GM18502 (cell line): ENCODE measurements at regions not wholly inside any gene's neighbourhood (a gene's known extent, or its start where the extent isn't known, plus 50 kb on each side); places are given as distances from the start of the nearest gene placed in this dataset.

Source experiments
- ATAC-seq: cut with Tn5 transposase; IDR thresholded peaks from one replicate; pipeline ENCODE4 v1.9.1; 2021; ENCODE audit warnings: mild to moderate bottlenecking; ENCODE audit not compliant: unreplicated experiment, poor library complexity

GRCh38 chr13:108018371-108018870 lies 196.9 kb downstream of the LIG4 start:
- ATAC-seq: no peak

GRCh38 chr13:108006619-108007018 lies 208.7 kb downstream of the LIG4 start:
- no peak for ATAC-seq

- no peak for ATAC-seq
These were observed 210.1 kb downstream of the LIG4 start for GRCh38 chr13:108005231-108005630.

GRCh38 chr13:108003626-108004025 lies 211.7 kb downstream of the LIG4 start:
- ATAC-seq: no peak

GRCh38 chr13:108000998-108001397 lies 214.3 kb downstream of the LIG4 start:
- ATAC-seq: no peak

- no peak for ATAC-seq
These were observed 215.6 kb downstream of the LIG4 start for GRCh38 chr13:107999751-108000150.

GRCh38 chr13:107994137-107994536 lies 221.2 kb downstream of the LIG4 start:
- ATAC-seq: no peak

GRCh38 chr13:107993239-107993949 lies 221.9 kb downstream of the LIG4 start:
- no peak for ATAC-seq

- no peak for ATAC-seq
These were observed 222.8 kb downstream of the LIG4 start for GRCh38 chr13:107992542-107992941.

- ATAC-seq: no peak
These were observed 238.2 kb downstream of the LIG4 start for GRCh38 chr13:107977071-107977574.

- no peak for ATAC-seq
These were observed 238.7 kb downstream of the LIG4 start for GRCh38 chr13:107976628-107977027.

- ATAC-seq: no peak
These were observed 240.9 kb downstream of the LIG4 start for GRCh38 chr13:107974409-107974808.

GRCh38 chr13:107969546-107969945 lies 245.8 kb downstream of the LIG4 start:
- ATAC-seq: no peak

GRCh38 chr13:107968470-107968869 lies 246.9 kb downstream of the LIG4 start:
- no peak for ATAC-seq

GRCh38 chr13:107964395-107964794 lies 250.9 kb downstream of the LIG4 start:
- no peak for ATAC-seq

GRCh38 chr13:107961849-107962608 lies 253.3 kb downstream of the LIG4 start:
- ATAC-seq: no peak

GRCh38 chr13:107960301-107960700 lies 255.0 kb downstream of the LIG4 start:
- ATAC-seq: no peak

GRCh38 chr13:107956889-107957288 lies 258.4 kb downstream of the LIG4 start:
- no peak for ATAC-seq

- ATAC-seq: no peak
These were observed 273.2 kb downstream of the LIG4 start for GRCh38 chr13:107942030-107942617.

- ATAC-seq: no peak
These were observed 273.8 kb downstream of the LIG4 start for GRCh38 chr13:107941345-107942029.
